ENCODE measurements at regions not wholly inside any gene's neighbourhood (a gene's known extent, or its start where the extent isn't known, plus 50 kb on each side); places are given as distances from the start of the nearest gene placed in this dataset.
A peak's percentile ranks its signal among the peaks of the same experiment; 100 is the strongest.
"Not testable (repeated sequence)": the region's sequence is repeated elsewhere in the genome, so short reads cannot be mapped to it uniquely, and the experiment has no call there.

DNA sequence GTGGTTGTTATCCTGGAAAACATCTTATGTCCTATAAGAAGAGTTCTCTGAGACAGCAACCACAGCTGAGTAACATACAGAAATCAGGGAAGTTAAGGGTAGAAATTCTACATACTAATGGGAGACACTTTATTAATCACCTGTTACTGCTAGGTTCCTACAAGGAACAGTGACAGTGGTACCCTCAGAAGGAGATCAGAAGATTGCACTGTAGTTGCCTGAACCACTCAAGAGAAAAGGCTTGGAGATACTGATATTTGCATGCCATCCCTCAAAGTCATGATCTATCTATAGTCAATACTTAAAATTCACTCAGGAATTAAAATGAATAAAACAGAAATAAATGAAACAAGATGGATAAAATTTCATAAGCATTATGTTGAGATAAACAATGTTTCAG lies 136.0 kb downstream of the LMLN start:
- DNase-seq, result no peak

DNA sequence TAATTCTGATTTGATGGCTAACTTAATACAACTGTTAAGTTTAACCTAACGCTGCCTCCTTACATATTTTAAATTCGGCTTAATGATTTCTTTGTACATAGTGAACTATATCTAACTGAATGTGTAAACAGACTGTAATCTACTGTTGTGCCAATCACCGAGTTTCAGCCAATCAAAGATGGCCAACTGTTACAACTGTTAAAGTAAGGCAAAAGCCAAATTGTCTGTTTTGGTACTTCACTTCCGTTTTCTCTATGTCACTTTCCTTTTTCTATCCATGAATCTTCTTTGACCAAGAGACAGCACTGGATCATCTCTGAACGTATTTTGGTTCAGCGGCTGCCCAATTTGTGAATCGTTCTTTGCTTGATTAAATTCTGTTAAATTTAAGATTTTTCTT lies 137.0 kb downstream of the LMLN start:
- DNase-seq, result no peak

- DNase-seq, result not testable (repeated sequence)
Observed at GRCh38 chr3:198098661-198099081, 138.7 kb downstream of the LMLN start.

- not testable (repeated sequence) for DNase-seq
Observed at GRCh38 chr3:198103070-198103469, 143.1 kb downstream of the LMLN start.

GRCh38 chr3:198106265-198106664 lies 146.2 kb downstream of the LMLN start:
- no peak for DNase-seq

- DNase-seq, result peak; percentile 26
Observed at GRCh38 chr3:198107840-198108734, 148.1 kb downstream of the LMLN start.

DNA sequence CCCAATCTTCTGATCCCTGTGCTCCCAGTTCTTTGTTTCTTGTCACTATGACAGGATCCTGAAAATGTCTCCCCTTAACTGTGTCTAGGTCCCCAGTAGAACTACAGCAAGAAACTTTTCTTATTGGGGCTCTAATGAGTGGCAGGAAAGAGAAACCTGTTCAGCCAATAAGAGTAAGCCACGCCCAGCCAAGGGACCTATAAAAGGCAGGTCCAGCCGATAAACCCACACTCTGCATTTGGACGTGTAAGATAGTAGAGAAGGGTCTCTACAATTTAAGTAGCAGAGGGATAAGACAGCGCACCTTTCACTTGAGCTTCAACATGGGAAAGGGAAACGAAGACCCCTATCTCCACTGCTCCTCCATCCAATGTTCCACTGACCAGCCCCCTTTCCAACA lies 149.9 kb downstream of the LMLN start:
- DNase-seq, result no peak

GRCh38 chr3:198112031-198112430 lies 152.0 kb downstream of the LMLN start:
- no peak for DNase-seq

- DNase-seq, result peak; percentile 73
Observed at GRCh38 chr3:198113206-198114053, 153.4 kb downstream of the LMLN start.

- not testable (repeated sequence) for DNase-seq
Observed at GRCh38 chr3:198114516-198114915, 154.5 kb downstream of the LMLN start.

DNA sequence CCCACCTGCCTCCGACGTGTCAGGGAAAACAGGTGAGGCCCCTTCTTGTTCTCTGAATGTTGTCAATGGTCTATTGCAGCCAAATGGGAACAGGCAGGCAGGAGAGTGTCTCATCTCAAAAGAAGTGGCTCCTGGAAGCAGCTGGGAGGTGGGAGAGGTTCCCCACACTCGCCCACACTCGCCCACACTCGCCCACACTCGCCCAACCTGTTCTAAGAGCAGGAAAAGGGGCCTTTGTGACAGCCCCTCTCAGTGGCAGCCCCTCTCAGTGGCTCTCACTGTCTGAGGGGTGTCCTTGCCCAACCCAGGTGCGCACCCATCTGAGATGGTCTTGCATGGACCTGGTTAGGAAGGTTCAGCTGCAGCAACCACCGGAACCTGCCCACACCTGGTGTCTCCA lies 162.2 kb downstream of the LMLN start:
- not testable (repeated sequence) for DNase-seq

- DNase-seq, result not testable (repeated sequence)
Observed at GRCh38 chr3:198137038-198137835, 177.2 kb downstream of the LMLN start.

GRCh38 chr3:198138205-198138604 lies 178.2 kb downstream of the LMLN start:
- DNase-seq, result not testable (repeated sequence)

DNA sequence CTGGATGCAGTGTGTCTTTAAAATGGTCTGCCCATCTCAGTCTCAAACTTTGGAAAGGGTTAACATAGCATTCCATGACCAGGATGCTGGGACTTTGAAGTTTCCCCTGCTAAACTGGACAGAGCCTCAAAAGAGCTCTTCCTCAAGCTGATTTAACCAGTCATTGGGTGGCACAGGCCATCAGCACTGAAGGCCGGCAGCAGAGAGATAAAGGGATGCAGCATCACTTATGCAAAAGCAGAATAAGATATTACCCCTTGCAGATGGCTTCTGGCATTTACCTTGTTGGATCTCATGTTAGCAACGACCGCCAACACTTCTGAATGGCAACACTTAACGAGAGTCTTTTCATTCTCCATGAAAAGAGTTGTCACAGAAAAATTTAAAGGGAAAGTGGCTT lies 179.0 kb downstream of the LMLN start:
- not testable (repeated sequence) for DNase-seq

GRCh38 chr3:198139513-198140167 lies 179.6 kb downstream of the LMLN start:
- not testable (repeated sequence) for DNase-seq

- not testable (repeated sequence) for DNase-seq
Observed at GRCh38 chr3:198143300-198144137, 183.5 kb downstream of the LMLN start.

DNA sequence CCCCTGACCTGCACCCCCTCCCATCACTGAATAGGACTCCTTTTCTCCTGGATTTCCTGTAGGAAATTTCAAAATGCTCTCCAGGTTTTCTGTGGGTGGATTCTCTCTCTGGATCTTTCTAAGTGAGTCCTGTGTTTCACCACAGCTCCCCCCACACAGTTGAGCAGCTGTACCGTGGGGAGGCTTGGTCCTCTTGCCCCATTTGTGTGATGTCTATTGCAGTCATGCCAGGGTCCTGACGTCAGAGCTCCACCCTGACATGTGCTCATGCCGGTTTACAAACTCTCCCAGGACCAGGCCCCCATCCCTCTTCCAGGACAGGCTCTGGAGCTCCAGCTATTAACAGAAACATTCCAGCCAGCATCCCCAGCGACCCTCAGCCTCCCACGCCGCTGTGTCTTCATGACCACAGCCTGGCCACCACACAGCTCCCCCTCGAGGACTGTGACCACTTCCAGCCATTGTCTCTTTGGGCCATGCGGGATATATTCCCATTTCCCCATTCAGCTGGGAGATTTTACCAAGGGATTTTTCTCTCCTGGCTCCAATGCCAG lies 185.3 kb downstream of the LMLN start:
- not testable (repeated sequence) for DNase-seq

GRCh38 chr3:198146070-198146469 lies 186.1 kb downstream of the LMLN start:
- not testable (repeated sequence) for DNase-seq

DNA sequence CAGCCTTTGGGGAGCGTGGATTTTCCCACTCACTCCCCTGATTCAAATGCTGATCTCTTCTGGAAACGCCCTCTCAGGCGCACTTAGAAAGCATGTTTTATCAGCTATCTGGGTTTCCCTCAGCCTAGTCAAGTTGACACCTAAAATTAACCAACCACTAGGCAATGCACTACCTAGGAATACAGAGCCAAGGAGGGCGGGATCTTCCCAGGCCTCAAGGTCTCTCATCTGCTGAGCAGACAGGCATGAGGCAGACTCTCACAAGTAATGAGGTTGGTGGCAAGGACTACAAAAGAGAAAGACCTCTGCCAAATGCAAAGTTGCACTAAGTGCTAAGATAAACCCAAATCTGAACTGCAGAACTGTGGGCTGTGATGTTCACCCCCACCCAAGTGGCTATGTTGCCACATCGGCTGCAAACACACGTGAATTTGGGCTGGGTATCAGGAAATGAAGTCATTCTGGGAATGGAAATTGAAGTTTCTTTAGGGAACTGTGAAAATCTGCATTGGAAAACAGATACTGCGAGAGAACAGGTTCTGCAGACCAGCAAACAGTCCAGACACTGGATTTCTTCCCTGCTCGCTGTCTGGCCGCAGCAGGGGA lies 186.6 kb downstream of the LMLN start:
- not testable (repeated sequence) for DNase-seq

- not testable (repeated sequence) for DNase-seq
Observed at GRCh38 chr3:198147213-198147612, 187.2 kb downstream of the LMLN start.

Data from right kidney (tissue), 1 donor.